Gastroesophageal sphincter (tissue), 3 donors: ENCODE measurements at regions not wholly inside any gene's neighbourhood (a gene's known extent, or its start where the extent isn't known, plus 50 kb on each side); places are given as distances from the start of the nearest gene placed in this dataset.

Experiments
- POLR2A ChIP-seq, 2 donors: fragments of 450-650 bp; IDR thresholded peaks; one replicate each; pipeline ENCODE4 v1.6.1; 2017; ENCODE audit warnings: antibody characterized with exemption in 2 of 2, mild to moderate bottlenecking in 2 of 2, moderate library complexity in 1 of 2
- TF ChIP-seq, protein P1 (sequence below), 4 experiments: fragments of 200-600 bp in 2 of 4; fragments of 450-650 bp in 2 of 4; sonication (generic) in 1 of 4; IDR thresholded peaks; one replicate each; pipeline ENCODE4 v1.5.1; 2017 to 2019; ENCODE audit warnings: antibody characterized with exemption in 4 of 4, mild to moderate bottlenecking in 2 of 4, moderate library complexity in 2 of 4

DNA sequence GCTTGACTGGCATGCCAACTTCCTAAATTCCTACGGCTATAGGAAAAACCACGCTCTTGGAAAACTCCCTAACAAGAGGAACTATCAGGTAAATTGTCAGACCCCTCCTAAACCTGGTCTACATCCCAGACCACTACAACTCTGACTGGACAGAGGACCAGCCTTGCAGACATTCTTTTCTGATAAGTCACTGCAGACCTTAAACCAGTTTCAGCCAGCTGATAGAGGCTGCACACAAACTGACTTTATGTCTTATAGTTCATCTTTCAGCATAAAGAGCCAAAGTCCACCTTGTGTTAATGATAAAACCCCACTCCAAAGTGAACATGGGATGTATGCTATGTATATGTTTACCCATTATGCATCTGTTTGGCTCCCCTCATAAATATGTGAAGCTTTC is 166.6 kb downstream of the KTN1 start:
- TF ChIP-seq, protein P1, sequence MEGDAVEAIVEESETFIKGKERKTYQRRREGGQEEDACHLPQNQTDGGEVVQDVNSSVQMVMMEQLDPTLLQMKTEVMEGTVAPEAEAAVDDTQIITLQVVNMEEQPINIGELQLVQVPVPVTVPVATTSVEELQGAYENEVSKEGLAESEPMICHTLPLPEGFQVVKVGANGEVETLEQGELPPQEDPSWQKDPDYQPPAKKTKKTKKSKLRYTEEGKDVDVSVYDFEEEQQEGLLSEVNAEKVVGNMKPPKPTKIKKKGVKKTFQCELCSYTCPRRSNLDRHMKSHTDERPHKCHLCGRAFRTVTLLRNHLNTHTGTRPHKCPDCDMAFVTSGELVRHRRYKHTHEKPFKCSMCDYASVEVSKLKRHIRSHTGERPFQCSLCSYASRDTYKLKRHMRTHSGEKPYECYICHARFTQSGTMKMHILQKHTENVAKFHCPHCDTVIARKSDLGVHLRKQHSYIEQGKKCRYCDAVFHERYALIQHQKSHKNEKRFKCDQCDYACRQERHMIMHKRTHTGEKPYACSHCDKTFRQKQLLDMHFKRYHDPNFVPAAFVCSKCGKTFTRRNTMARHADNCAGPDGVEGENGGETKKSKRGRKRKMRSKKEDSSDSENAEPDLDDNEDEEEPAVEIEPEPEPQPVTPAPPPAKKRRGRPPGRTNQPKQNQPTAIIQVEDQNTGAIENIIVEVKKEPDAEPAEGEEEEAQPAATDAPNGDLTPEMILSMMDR (IDR thresholded peaks at IDR 0.05) = no peak
- no peak for TF ChIP-seq POLR2A (IDR thresholded peaks at IDR 0.05)
